Fibroblast of skin of abdomen (primary cell): ENCODE measurements at regions not wholly inside any gene's neighbourhood (a gene's known extent, or its start where the extent isn't known, plus 50 kb on each side); places are given as distances from the start of the nearest gene placed in this dataset.

Source experiments
- DNase-seq: peaks from one replicate; pipeline ENCODE4 v3.0.0-alpha.2; 2013

GRCh38 chr16:47967374-47967773, 188.4 kb downstream of the ABCC12 start:
- no peak for DNase-seq

DNA sequence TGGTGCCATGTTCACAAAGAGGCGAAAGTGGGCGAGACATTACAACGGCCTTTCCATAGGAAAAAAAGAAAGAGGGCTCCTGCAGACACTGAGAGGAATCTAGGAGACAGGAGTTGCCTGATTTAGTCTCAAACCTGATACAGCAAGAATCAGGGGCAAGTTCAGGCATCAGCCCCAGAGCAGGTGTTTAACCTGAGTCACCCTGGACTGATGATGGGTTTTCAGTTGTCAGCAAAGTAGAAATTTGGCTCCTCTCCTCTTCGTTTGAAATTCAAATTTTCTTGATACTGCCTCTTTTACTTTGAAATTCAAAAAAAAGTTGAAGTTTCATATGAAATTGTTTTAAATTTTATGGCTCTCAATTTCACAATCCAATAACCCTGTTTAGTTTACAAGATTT, 189.5 kb downstream of the ABCC12 start:
- no peak for DNase-seq

DNA sequence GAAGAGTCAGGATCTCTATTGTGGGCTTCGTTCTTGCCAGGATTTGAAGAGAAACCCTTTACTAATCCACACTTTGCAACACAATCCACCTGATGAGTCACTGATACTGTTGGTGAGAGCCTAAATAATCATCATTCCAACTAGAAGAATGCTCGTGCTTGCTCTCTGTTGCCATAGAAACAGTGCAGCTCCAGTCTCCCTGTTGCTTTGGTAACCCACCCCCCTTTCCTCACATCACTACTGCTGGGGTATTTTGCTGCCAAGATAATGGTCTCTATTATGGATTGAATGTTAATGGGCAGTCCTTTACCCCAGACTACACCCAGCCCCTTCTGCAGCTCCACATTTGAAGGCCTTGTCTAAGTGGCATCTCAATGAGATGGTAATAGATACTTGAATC, 190.4 kb downstream of the ABCC12 start:
- peak; percentile 18 for DNase-seq

DNA sequence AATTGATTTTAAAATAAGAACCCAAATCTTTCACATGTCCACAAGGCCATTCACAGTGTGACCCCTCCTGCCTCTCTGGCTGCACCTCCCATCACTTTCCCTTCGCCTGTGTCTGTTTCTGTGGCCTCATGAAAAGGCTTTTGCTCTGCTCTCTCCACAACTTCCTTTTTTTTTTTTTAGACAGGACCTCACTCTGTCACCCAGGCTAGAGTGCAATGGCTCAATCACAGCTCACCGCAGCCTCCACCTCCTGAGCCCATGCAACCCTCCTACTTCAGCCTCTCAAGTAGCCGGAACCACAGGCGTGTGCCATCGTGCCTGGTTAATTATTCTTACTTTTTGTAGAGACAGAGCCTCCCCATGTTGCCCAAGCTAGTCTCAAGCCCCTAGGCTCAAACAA, 197.1 kb downstream of the ABCC12 start:
- no peak for DNase-seq

DNA sequence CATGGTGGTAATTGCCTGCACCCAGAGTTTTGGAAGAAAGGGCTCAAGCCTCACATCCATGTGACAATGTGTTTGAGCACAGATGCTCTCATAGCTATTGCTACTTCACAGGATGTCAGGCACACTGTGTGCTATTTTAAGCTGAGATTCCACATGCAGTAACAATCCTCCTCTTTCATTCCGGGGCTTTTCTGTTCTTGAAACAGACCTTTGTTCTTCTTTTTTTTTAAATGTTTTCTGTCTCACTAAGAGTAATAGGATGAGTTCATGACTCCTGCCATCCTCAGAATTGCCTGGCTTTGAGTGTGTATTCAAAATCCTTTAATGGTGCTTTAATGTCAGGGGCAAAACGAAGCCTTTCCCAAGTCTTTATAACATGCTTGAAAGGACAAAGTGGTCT, 198.9 kb downstream of the ABCC12 start:
- DNase-seq: no peak

- no peak for DNase-seq
Measured at GRCh38 chr16:47949714-47950113, 206.1 kb downstream of the ABCC12 start.

- DNase-seq: no peak
Measured at GRCh38 chr16:47949276-47949675, 206.5 kb downstream of the ABCC12 start.

GRCh38 chr16:47947723-47948122, 208.1 kb downstream of the ABCC12 start:
- DNase-seq: no peak

DNA sequence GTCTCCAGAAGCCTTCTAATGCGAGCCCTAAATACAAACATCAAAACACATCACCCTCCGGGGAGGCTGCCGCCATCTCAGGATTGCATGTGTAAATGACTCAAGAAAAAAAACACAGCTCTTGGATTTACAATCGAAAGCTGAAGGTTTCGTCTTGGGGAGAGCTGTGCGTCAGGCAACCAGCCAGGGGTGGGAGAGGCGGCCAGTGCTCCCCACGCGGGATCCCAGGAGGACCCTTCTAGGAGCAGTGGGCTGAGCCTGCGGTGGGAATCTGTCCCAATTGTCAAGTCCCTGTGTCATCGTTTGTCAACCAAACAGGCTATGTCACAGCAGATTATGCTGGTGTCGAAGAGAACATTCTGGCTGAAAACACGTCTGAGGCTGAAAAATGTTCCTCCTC, 209.7 kb downstream of the ABCC12 start:
- no peak for DNase-seq

DNA sequence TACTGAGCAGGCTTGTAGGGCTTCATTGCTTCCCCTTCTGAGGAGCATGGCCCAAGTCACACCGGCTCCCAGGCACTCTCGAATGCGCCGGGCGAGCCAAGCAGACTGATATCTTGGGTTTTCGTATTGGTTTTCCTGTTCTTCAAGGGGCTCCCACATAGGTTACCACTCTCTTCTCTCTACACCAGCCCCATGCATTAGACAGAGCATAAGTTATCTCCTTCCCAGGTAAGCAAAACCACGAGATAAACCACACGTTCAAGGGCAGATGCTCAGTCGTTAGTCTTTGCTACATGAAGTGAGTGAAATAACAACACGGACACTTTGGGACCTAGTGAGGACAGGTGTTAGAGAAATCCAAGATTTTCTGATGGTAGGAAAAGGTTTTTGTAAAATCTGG, 211.2 kb downstream of the ABCC12 start:
- no peak for DNase-seq

- no peak for DNase-seq
Measured at GRCh38 chr16:47943235-47943634, 212.6 kb downstream of the ABCC12 start.

GRCh38 chr16:47940466-47940865, 215.3 kb downstream of the ABCC12 start:
- no peak for DNase-seq

GRCh38 chr16:47939680-47940079, 216.1 kb downstream of the ABCC12 start:
- DNase-seq: no peak

DNA sequence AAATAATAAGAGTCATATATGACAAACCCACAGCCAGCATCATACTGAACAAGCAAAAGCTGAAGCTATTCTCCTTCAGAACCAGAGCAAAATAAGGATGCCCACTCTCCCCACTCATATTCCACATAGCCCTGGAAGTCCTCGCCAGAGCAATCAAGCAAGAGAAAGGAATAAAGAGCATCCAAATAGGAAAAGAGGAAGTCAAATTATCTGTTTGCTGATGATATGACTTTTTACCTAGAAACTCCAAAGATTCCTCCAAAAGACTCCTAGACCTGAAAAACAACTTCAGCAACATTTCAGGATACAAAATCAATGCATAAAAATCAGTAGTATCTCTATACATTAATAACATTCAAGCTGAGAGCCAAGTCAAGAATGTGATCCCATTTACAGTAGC, 217.5 kb downstream of the ABCC12 start:
- no peak for DNase-seq

DNA sequence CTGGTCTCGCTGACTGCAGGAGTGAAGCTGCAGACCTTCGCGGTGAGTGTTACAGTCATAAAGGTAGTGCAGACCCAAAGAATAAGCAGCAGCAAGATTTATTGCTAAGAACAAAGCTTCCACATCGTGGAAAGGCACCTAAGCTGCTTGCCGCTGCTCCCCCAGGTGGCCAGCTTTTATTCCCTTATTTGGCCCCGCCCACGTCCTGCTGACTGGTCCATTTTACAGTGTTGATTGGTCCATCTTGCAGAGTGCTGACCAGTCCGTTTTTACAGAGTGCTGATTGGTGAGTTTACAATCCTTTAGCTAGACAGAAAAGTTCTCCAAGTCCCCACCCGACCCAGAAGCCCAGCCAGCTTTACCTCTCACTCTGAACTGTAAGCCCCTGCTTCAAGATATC, 227.8 kb downstream of the ABCC12 start:
- DNase-seq: no peak

DNA sequence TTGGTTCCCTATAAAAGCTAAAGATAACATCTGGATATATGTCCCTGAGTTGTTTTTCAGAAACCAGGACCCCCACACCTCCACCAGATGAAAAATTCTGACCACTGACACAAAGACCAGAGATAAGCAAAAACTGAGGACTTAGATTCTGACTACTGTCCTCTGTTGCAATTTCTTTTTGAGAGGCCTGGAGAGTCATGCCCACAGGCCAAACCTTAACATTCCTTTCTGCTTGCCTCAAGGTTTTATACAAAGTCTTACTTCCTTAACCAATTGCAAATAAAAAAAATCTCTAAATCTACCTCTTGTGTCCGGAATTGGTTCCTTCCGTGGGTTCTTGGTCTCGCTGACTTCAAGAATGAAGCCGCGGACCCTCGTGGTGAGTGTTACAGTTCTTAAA, 228.5 kb downstream of the ABCC12 start:
- DNase-seq: peak; percentile 8

- peak; percentile 13 for DNase-seq
Measured at GRCh38 chr16:47925811-47926460, 229.9 kb downstream of the ABCC12 start.

- DNase-seq: no peak
Measured at GRCh38 chr16:47924950-47925349, 230.8 kb downstream of the ABCC12 start.

GRCh38 chr16:47921535-47921934, 234.3 kb downstream of the ABCC12 start:
- no peak for DNase-seq

GRCh38 chr16:47920709-47921108, 235.1 kb downstream of the ABCC12 start:
- DNase-seq: no peak

DNA sequence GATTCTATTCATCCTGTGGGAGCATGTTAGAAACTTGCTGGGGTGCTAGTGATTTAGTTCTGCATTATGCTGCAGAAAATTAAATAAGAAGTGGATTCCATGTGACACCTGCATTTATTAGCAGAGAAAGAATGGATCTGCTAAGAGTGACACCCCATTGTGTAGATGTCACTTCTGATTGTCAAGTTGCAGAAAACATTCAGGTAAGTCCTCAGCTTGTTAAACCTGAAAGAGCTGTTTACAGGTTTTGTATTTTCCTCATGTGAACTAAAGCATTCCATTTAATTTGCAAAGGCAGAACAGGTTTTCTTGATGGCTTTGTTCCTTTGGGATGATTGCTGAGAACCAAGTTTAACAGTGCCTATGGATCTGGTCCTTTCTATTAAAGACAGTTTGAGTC, 238.7 kb downstream of the ABCC12 start:
- DNase-seq: no peak

DNA sequence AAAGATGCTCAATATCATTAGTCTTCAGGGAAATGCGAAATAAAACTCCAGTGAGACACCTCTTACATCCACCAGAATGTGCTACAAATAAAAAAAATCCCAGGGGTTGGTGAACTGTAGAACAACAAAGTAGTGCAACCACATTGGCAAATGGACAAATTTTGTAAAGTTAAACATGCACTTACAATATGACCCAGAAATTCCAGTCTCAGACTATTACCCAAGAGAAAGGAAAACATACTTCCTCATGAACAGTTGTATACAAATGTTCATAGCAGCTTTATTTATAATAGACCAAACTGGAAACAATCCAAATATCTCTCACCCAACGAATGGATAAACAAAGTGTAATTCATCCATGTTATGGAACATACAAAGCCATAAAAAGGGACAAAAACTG, 239.5 kb downstream of the ABCC12 start:
- no peak for DNase-seq

- no peak for DNase-seq
Measured at GRCh38 chr16:47907109-47907508, 248.7 kb downstream of the ABCC12 start.

DNA sequence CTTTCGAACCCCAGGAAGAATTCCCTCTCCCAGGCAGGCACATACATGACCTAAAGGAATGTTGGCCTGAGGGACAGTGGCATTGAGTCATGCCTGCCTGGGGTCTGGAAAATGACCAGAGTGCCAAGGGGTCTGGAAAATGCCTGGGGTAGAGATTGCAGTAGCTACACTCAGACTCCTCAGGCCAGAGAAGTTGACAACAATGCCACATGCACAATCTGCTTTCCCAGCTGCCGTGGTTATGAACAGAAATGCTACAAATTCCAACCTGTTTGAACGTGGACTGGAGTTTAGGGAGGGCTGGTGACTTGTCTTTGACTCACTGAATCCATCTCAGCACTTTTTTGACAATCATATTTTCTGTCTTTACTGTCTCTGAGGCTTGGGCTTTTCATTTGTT, 250.0 kb downstream of the ABCC12 start:
- DNase-seq: peak; percentile 58

DNA sequence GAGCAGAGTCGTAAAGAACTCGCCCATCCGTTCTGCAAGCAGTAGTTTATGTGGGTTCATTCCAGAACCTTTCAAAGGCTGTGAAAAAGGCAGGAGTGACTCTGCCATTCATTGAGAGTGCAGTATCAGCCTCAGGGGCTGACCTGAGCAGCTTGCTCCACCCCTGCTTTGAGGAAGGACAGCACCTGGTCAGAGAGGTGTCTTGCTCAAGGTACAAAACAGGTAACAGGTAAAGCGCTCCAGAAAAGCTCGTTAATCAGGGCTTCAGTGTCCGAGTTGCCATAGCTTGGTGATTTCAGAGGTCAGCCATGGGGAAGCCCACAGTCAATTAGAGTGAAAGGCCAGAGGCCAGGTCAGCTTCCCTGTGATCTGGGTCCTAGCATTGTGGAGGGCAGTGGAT, 251.1 kb downstream of the ABCC12 start:
- no peak for DNase-seq
